GM18909 (cell line): ENCODE measurements at regions not wholly inside any gene's neighbourhood (a gene's known extent, or its start where the extent isn't known, plus 50 kb on each side); places are given as distances from the start of the nearest gene placed in this dataset.
"Not testable (repeated sequence)": the region's sequence is repeated elsewhere in the genome, so short reads cannot be mapped to it uniquely, and the experiment has no call there.

ENCODE experiments used
- ATAC-seq: cut with Tn5 transposase; IDR thresholded peaks from one replicate; pipeline ENCODE4 v1.9.1; 2021; ENCODE audit warnings: mild to moderate bottlenecking; ENCODE audit not compliant: unreplicated experiment, poor library complexity

- ATAC-seq: no peak
Observed at GRCh38 chr12:68984796-68985573, 52.0 kb upstream of the CPM start.

GRCh38 chr12:68997526-68997925, 64.6 kb upstream of the CPM start:
- not testable (repeated sequence) for ATAC-seq

GRCh38 chr12:68998041-68998440, 65.1 kb upstream of the CPM start:
- ATAC-seq: no peak

- no peak for ATAC-seq
Observed at GRCh38 chr12:69000074-69000473, 67.1 kb upstream of the CPM start.

- ATAC-seq: no peak
Observed at GRCh38 chr12:69000540-69001243, 67.7 kb upstream of the CPM start.

GRCh38 chr12:69001251-69001650, 68.3 kb upstream of the CPM start:
- ATAC-seq: no peak

GRCh38 chr12:69002969-69003368, 70.0 kb upstream of the CPM start:
- ATAC-seq: no peak

- ATAC-seq: no peak
Observed at GRCh38 chr12:69003991-69004390, 71.0 kb upstream of the CPM start.

GRCh38 chr12:69007101-69007854, 74.3 kb upstream of the CPM start:
- no peak for ATAC-seq

GRCh38 chr12:69007855-69008351, 74.9 kb upstream of the CPM start:
- no peak for ATAC-seq

GRCh38 chr12:69008520-69008919, 75.5 kb upstream of the CPM start:
- no peak for ATAC-seq

GRCh38 chr12:69014047-69014446, 81.1 kb upstream of the CPM start:
- no peak for ATAC-seq

GRCh38 chr12:69015017-69015416, 82.0 kb upstream of the CPM start:
- no peak for ATAC-seq

GRCh38 chr12:69015831-69016230, 82.9 kb upstream of the CPM start:
- ATAC-seq: no peak

- no peak for ATAC-seq
Observed at GRCh38 chr12:69019082-69019481, 86.1 kb upstream of the CPM start.

GRCh38 chr12:69019910-69020309, 86.9 kb upstream of the CPM start:
- no peak for ATAC-seq

GRCh38 chr12:69022674-69023073, 89.7 kb upstream of the CPM start:
- ATAC-seq: no peak

GRCh38 chr12:69023840-69024239, 90.9 kb upstream of the CPM start:
- no peak for ATAC-seq

GRCh38 chr12:69024413-69024812, 91.4 kb upstream of the CPM start:
- no peak for ATAC-seq

GRCh38 chr12:69024907-69025306, 91.9 kb upstream of the CPM start:
- no peak for ATAC-seq

- no peak for ATAC-seq
Observed at GRCh38 chr12:69026336-69026735, 93.4 kb upstream of the CPM start.
